Heart left ventricle (tissue), 13 donors: ENCODE measurements at regions not wholly inside any gene's neighbourhood (a gene's known extent, or its start where the extent isn't known, plus 50 kb on each side); places are given as distances from the start of the nearest gene placed in this dataset.

Experiments used
- CTCF ChIP-seq, 12 donors: fragments of 200-600 bp; sonication (generic) in 4 of 12; IDR thresholded peaks; one replicate each; pipeline versions ENCODE4 v1.5.0 to v1.8.0; 2018 to 2022; ENCODE audit warnings: antibody characterized with exemption in 12 of 12, mild to moderate bottlenecking in 5 of 12
- POLR2A ChIP-seq, 2 donors: fragments of 450-650 bp; IDR thresholded peaks; one replicate each; pipeline ENCODE4 v1.6.1; 2017; ENCODE audit warnings: antibody characterized with exemption in 2 of 2, mild to moderate bottlenecking in 2 of 2, moderate library complexity in 2 of 2
- donor health status: ischemic (EF 13 %, LVEDD 7.1; RV severe dilation, severe dysfunction).
- donor health status: DM: no; HTN: yes; CAD: no.
- donor health status: DM: no; HTN: no; CAD: no.
- donor health status: ischemic (EF 25% LVEDD 6.9; RV normal size, moderate dysfunction).
- donor health status: ischemic (EF 25% LVEDD 5.7; RV mildly dilated, moderate dysfunction).
- donor health status: ischemic (EF 35%, LVEDD 5.7; RV mildly dilated, moderate dysfunction).
- donor health status: nonischemic (EF 11% LVEDD 7.7; RV severe dilation, severe dysfunction).
- donor health status: DM: yes; HTN: yes; CAD: no.
- donor health status: PGD.
- donor health status: ischemic (EF 29% LVEDD 5.4; RV normal size, mild dysfunction).
- donor health status: nonischemic (EF 23%, LVEDD 6.1; RV moderate dilation, normal function).

GRCh38 chr14:49033131-49033530, 553.0 kb downstream of the RPS29 start:
- no peak for TF ChIP-seq CTCF (IDR thresholded peaks at IDR 0.05)
- TF ChIP-seq POLR2A (IDR thresholded peaks at IDR 0.05): no peak
